HCT116 (cell line): ENCODE measurements at regions not wholly inside any gene's neighbourhood (a gene's known extent, or its start where the extent isn't known, plus 50 kb on each side); places are given as distances from the start of the nearest gene placed in this dataset.

Experiments
- ATAC-seq: fragments of 200-7000 bp; cut with Tn5 transposase; 2 replicates; pipeline ENCODE4 v1.9.1; 2020; ENCODE audit warnings: mild to moderate bottlenecking, moderate library complexity
- BruUV-seq: library from RNA; stranded (reverse); fragments of 400-500 nt; replicated peaks from 2 replicates; lab custom pipeline; 2021; lab: Mats Ljungman, UMichigan
- CTCF ChIA-PET: fragments of 300-600 bp; sonication (Branson Sonifier 250); formaldehyde crosslinking; loops from one replicate; lab custom pipeline; 2021; ENCODE audit warnings: antibody characterized with exemption; lab: Charles Lee
- POLR2A ChIA-PET: fragments of 300-600, 350-600 bp; sonication (Branson Sonifier 250); formaldehyde crosslinking; loops from one replicate; lab custom pipeline; 2021; ENCODE audit warnings: antibody characterized with exemption; lab: Charles Lee
- RAD21 ChIA-PET, 2 experiments: fragments of 300-600 bp; sonication (Branson Sonifier 250); formaldehyde crosslinking; loops; one replicate each; lab custom pipeline; 2023; ENCODE audit warnings: low total read pairs in 2 of 2; ENCODE audit not compliant: uncharacterized antibody in 2 of 2, unreplicated experiment in 2 of 2, low non-redundant PET in 1 of 2; lab: Charles Lee
- DNase-seq: peaks from one replicate; pipeline ENCODE4 v3.0.0-alpha.2; 2010; ENCODE audit warnings: low read depth, low spot score
- H2AFZ ChIP-seq: fragments of 200-600 bp; shearing (Covaris generic), sonication (generic); 2 replicates; pipeline ENCODE4 v1.6.1; 2017; ENCODE audit warnings: low read depth, mixed run types, mixed read lengths, antibody characterized with exemption, low read length; ENCODE audit not compliant: poor library complexity, severe bottlenecking
- H3K27ac ChIP-seq: 2 replicates; pipeline ENCODE4 v1.5.1; 2012; ENCODE audit warnings: low read depth, low read length
- H3K27me3 ChIP-seq: fragments of 200-600 bp; sonication (generic); 2 replicates; pipeline ENCODE4 v1.6.1; 2016; ENCODE audit warnings: mixed run types, low read length, mixed read lengths; ENCODE audit not compliant: insufficient read depth
- H3K36me3 ChIP-seq, 2 experiments: fragments of 200-500 bp in 1 of 2; fragments of 200-600 bp in 1 of 2; sonication (Bioruptor generic) in 1 of 2; sonication (generic) in 1 of 2; 2 replicates each; pipeline versions ENCODE4 v1.5.1 to v1.6.1; 2014 to 2016; ENCODE audit warnings: low read length in 2 of 2, inconsistent platforms in 1 of 2, mixed read lengths in 1 of 2, mixed run types in 1 of 2; ENCODE audit not compliant: insufficient read depth in 2 of 2, control insufficient read depth in 1 of 2
- H3K4me1 ChIP-seq, 2 experiments: fragments of 200-600 bp in 1 of 2; sonication (generic) in 1 of 2; 2 replicates each; pipeline versions ENCODE4 v1.5.1 to v1.6.1; 2012 to 2017; ENCODE audit warnings: low read length in 2 of 2, inconsistent platforms in 1 of 2, mild to moderate bottlenecking in 1 of 2, mixed read lengths in 1 of 2, mixed run types in 1 of 2, moderate library complexity in 1 of 2; ENCODE audit not compliant: insufficient read depth in 2 of 2, control insufficient read depth in 1 of 2
- H3K4me2 ChIP-seq: fragments of 200-600 bp; sonication (generic); 2 replicates; pipeline ENCODE4 v1.6.1; 2017; ENCODE audit warnings: mixed run types, low read length, mixed read lengths
- H3K4me3 ChIP-seq, 2 experiments: fragments of 200-600 bp in 1 of 2; sonication (generic) in 1 of 2; replicated peaks in 1 of 2; 2 replicates each; pipeline ENCODE4 v1.5.1; 2011 to 2016; ENCODE audit warnings: low read length in 2 of 2, control low read depth in 1 of 2, low read depth in 1 of 2, mild to moderate bottlenecking in 1 of 2, mixed read lengths in 1 of 2, mixed run types in 1 of 2
- H3K79me2 ChIP-seq: fragments of 200-600 bp; sonication (generic); 2 replicates; pipeline ENCODE4 v1.6.1; 2017; ENCODE audit warnings: mild to moderate bottlenecking, mixed run types, low read length, moderate library complexity, mixed read lengths; ENCODE audit not compliant: insufficient read depth
- H3K9ac ChIP-seq: fragments of 200-600 bp; sonication (generic); 2 replicates; pipeline ENCODE4 v1.6.1; 2016; ENCODE audit warnings: low read length, mixed read lengths
- H3K9me2 ChIP-seq: fragments of 200-600 bp; sonication (generic), shearing (Covaris generic); 2 replicates; pipeline ENCODE4 v1.6.1; 2017; ENCODE audit warnings: mixed run types, mild to moderate bottlenecking, moderate library complexity; ENCODE audit not compliant: insufficient read depth
- H3K9me3 ChIP-seq, 2 experiments: fragments of 200-500 bp in 1 of 2; fragments of 200-600 bp in 1 of 2; sonication (Bioruptor generic) in 1 of 2; sonication (generic) in 1 of 2; 2 replicates each; pipeline ENCODE4 v1.6.1; 2014 to 2017; ENCODE audit warnings: low read length in 2 of 2, mixed read lengths in 2 of 2, inconsistent platforms in 1 of 2, low read depth in 1 of 2, mild to moderate bottlenecking in 1 of 2, mixed run types in 1 of 2, moderate library complexity in 1 of 2; ENCODE audit not compliant: control insufficient read depth in 1 of 2, insufficient read depth in 1 of 2
- H4K20me1 ChIP-seq: fragments of 200-600 bp; sonication (generic), shearing (Covaris generic); 2 replicates; pipeline ENCODE4 v1.6.1; 2017; ENCODE audit warnings: mixed run types, mild to moderate bottlenecking, moderate library complexity; ENCODE audit not compliant: insufficient read depth
- intact Hi-C: fragments of 100-400 bp; cut with micrococcal nuclease; formaldehyde crosslinking; loops from 2 replicates; pipeline ENCODE4 v1.10.0; 2022
- TF ChIP-seq, protein P1 (sequence below): IDR thresholded peaks from 2 replicates; pipeline ENCODE4 v1.6.1; 2011; ENCODE audit warnings: mild to moderate bottlenecking, low read length, moderate library complexity; ENCODE audit not compliant: insufficient replicate concordance; ENCODE audit errors: extremely low read depth
- TF ChIP-seq, protein P2 (sequence below): IDR thresholded peaks from 2 replicates; pipeline ENCODE4 v1.6.1; 2012; ENCODE audit warnings: low read depth

DNA sequence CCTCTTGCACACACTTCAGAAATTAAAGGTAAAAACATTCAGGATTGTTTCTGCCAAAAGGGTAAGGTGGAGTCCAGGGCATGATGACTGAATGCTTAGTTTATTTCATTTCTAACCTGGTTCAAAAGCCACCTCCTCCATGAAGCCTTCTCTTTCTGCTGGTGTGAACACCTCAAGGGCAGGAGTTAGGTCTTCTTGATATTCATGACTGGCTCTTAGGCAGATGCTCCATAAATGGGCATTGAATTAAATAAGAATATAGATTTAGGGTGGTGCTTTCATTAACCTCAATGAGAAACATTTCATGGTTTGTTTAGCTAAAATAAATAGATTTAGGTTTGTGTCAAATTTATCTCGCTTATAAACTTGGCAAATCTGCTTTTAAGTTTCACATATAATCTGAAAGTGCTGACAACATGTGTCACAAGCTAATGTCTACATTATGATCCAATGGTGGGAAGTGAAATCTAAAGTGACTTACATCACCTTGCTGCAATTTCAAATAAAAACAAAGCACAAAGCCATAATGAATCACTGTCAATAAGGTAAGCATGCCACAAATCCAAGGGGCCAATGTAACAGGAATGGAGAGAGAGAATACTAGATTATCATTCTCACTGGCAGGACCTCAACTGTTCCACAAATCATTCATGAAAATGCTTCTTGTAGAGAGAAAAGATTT lies 72.7 kb upstream of the GRIP1 start:
- H3K27ac ChIP-seq, result no peak overlapping the region
- ChIA-PET CTCF (no interaction called here), POLR2A (no interaction called here), RAD21 (no interaction called here)
- no peaks in the 10 kb centered on the region for H3K9me2 ChIP-seq
- H3K36me3 ChIP-seq, result no peaks in the 10 kb centered on the region
- H3K4me3 ChIP-seq, result no peak overlapping the region
- H3K9me3 ChIP-seq, result no peaks in the 10 kb centered on the region
- ATAC-seq (no peak), DNase-seq (no peak)
- intact Hi-C loops, result no loop called here
- no peaks in the 10 kb centered on the region for H4K20me1 ChIP-seq
- peaks cover 76% of the 10 kb centered on the region for H3K27me3 ChIP-seq
- no peak overlapping the region for H3K4me2 ChIP-seq
- H2AFZ ChIP-seq, result no peak overlapping the region
- no peaks in the 10 kb centered on the region for H3K79me2 ChIP-seq
- TF ChIP-seq, protein P1, sequence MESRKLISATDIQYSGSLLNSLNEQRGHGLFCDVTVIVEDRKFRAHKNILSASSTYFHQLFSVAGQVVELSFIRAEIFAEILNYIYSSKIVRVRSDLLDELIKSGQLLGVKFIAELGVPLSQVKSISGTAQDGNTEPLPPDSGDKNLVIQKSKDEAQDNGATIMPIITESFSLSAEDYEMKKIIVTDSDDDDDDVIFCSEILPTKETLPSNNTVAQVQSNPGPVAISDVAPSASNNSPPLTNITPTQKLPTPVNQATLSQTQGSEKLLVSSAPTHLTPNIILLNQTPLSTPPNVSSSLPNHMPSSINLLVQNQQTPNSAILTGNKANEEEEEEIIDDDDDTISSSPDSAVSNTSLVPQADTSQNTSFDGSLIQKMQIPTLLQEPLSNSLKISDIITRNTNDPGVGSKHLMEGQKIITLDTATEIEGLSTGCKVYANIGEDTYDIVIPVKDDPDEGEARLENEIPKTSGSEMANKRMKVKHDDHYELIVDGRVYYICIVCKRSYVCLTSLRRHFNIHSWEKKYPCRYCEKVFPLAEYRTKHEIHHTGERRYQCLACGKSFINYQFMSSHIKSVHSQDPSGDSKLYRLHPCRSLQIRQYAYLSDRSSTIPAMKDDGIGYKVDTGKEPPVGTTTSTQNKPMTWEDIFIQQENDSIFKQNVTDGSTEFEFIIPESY, result no peak
- TF ChIP-seq, protein P2, sequence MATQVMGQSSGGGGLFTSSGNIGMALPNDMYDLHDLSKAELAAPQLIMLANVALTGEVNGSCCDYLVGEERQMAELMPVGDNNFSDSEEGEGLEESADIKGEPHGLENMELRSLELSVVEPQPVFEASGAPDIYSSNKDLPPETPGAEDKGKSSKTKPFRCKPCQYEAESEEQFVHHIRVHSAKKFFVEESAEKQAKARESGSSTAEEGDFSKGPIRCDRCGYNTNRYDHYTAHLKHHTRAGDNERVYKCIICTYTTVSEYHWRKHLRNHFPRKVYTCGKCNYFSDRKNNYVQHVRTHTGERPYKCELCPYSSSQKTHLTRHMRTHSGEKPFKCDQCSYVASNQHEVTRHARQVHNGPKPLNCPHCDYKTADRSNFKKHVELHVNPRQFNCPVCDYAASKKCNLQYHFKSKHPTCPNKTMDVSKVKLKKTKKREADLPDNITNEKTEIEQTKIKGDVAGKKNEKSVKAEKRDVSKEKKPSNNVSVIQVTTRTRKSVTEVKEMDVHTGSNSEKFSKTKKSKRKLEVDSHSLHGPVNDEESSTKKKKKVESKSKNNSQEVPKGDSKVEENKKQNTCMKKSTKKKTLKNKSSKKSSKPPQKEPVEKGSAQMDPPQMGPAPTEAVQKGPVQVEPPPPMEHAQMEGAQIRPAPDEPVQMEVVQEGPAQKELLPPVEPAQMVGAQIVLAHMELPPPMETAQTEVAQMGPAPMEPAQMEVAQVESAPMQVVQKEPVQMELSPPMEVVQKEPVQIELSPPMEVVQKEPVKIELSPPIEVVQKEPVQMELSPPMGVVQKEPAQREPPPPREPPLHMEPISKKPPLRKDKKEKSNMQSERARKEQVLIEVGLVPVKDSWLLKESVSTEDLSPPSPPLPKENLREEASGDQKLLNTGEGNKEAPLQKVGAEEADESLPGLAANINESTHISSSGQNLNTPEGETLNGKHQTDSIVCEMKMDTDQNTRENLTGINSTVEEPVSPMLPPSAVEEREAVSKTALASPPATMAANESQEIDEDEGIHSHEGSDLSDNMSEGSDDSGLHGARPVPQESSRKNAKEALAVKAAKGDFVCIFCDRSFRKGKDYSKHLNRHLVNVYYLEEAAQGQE, result no peak
- H3K9ac ChIP-seq, result no peak overlapping the region
- no peaks in the 10 kb centered on the region for H3K4me1 ChIP-seq
- BruUV-seq, result no TSS peak
